HG03342 (cell line): ENCODE measurements at regions not wholly inside any gene's neighbourhood (a gene's known extent, or its start where the extent isn't known, plus 50 kb on each side); places are given as distances from the start of the nearest gene placed in this dataset.
A peak's percentile ranks its signal among the peaks of the same experiment; 100 is the strongest.

Experiments
- ATAC-seq: cut with Tn5 transposase; IDR thresholded peaks from one replicate; pipeline ENCODE4 v1.9.1; 2021; ENCODE audit warnings: mild to moderate bottlenecking, moderate library complexity; ENCODE audit not compliant: unreplicated experiment

DNA sequence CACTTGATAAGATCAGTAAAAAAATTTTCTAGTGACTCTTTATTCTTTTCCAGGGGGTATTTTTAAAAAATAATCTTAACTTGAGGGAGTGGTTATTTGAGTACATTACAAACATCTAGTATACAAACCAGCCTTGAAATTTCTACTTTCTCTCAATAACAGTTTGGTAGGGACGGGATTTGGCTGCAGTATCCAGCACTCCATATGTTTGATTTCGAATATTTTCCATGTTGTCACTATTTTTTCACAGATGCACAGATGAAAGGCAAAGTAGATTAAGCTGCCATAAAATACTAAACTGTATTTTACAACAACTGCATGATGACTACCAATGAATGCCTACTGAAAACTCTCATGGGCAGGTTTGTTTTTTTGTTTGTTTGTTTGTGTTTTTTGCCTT, 225.0 kb downstream of the COX7B2 start:
- no peak for ATAC-seq

DNA sequence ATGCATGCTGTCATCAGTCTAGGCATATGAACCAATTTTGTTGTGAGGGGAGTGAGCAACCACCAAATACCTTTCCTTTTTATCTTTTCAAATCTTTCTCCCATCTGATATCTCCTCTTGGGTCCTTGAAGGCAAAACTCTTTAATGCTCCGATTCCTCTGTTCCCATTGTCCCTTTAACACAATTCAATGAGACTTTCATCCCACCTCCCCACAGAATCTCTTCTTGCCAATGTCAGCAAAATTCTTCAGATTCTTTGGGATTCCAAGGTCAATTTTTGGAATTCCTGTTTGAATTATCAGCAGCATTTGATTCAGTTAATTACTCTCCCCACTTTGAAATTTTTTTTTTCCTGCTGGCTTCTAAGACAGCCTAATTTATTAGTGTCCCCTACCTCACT, 232.7 kb downstream of the COX7B2 start:
- ATAC-seq: no peak

DNA sequence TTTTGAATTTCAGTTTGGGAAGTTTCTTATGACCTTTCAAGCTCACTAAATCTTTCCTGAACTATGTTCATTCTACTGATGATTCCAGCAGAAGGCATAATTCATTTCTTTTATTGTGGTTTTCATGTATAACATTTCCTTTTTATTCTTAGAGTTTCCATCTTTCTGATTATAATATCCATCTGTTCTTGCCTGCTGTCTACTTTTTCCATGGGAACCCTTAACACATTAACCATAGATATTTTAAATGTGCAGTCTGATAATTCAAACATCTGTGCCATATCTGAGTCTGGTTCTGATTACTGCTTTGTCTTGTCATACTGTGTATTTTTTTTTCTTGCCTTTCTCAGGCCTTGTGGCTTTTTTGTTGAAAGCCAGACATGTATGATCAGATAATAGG, 234.7 kb downstream of the COX7B2 start:
- no peak for ATAC-seq

DNA sequence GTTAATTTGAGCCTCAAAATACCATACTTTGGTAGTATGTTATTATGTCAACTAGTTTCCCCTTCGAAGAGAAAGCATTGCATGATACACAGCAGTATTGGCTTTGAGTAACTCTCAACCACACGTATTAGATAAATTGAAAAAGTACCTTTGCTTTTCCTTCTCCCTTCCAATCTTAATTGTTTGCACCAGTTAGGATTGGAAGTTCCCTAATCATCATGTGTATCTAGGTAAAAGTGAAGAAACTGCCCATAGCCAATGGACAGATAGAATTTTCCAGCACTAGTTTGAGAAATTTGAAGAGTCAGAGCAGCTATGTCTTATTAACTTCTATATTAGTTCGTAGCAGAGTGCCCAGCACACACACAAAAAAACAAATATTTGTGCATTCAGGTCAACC, 241.3 kb downstream of the COX7B2 start:
- ATAC-seq: no peak

DNA sequence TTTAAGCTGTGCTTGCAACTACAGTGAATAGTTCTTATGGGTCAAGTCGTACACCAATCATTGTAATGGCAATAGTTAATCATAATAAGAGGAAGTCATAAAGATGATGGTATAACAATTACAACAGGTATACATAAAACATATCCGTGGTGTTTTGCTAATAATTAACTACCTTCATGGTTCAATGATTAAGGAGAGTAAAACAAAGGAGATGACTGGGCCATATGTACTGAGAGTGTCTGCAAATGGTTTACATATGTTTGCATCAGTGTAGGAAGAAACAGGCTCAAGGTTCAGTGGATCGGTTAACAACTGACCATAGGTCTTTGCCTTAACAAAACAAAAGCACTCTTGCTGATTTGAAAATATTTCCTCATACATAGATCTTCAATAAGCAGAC, 253.0 kb downstream of the COX7B2 start:
- ATAC-seq: no peak

DNA sequence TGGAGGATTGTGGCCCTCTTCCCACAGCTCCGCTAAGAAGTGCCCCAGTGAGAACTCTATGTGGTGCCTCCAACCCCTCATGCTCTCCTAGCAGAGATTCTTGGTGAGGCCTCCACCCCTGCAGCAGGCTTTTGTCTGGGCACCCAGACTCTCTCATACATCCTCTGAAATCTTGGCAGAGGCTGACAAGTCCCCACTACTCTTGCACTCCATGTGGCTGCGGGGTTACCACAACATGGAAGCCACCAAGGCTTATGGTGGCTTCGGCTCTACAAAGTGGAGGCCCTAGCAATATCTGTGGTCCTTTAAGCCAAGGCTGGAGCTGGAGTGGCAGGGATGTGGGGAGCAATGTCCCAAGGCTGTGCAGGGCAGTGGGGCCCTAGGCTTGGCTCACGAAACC, 255.2 kb downstream of the COX7B2 start:
- ATAC-seq: no peak

DNA sequence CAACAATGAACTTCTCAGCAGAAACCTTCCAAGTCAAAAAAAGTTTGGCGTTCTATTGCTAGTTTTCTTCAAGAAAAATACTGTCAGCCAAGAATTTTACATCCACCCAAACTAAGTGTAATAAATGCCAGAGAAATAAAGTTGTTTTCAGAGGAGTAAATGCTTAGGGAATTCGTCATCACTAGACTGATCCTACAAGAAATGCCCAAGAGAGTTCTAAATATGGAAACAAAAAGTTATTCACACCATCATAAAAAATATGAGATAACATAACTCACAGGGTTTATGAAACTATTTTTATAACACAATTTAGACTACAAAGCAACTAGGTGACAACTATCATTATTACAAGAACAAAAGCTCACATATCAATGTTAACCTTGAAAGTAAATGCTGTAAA, 259.5 kb upstream of the GABRA2 start:
- ATAC-seq: no peak

DNA sequence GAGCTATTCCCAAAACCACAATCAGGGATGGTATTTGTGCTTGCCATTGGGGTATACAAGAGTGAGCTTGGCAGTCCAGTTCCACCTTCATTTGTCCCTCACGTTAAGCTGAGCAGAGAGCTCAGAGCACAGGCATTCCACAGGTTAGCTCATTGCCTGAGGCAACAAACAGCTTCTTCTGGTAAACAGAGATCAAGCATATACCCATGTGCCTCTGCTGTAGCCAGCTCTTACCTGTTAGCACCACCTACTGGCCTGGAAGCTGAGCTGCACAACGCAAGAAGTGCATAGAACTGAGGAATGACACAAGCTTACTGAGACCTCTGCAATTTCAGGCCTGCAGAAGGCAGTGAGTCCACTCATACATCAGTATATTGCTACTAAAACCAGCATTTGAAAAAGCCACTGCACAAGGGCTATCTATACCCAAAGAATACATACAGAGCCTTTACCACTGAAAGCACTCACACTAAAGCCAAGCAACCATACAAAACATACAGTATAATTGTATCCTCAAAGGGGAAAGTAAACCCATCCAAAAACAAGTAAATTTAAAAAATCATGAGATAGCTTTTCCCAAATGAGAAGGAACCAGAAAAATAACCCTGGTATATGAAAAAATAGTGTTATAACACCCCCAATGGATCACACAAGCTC, 258.3 kb upstream of the GABRA2 start:
- peak; percentile 98 for ATAC-seq

DNA sequence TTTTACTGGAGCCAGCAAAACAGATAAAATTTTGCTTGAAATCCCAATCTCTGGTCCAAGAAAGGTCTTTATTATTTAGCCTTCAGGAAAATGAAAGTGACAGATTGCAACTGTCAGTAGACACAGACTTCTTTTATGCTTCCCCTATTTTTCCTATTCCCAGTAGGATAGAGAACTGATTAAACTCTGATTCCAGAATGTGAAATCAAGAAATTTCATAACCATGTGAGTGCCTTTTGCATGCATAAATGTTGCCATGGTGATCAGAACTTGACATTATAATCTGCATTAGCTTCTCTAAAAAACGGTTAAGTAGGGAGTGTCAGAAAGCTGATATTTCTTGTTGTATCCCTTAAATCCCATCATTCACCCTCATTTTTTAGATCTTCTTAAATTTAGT, 255.2 kb upstream of the GABRA2 start:
- no peak for ATAC-seq
